ENCODE measurements at regions not wholly inside any gene's neighbourhood (a gene's known extent, or its start where the extent isn't known, plus 50 kb on each side); places are given as distances from the start of the nearest gene placed in this dataset.

GRCh38 chr2:204335451-204336058 lies 209.7 kb upstream of the PARD3B start:
- Histone ChIP-seq H3F3A (ENCODE audit: control insufficient read depth, insufficient read depth) (no peaks in the 10 kb centered on the region), H3K4me3 (ENCODE audit: low read length) (no peak overlapping the region), H3K4me2 (ENCODE audit: low read length) (no peak overlapping the region), H3K27ac (ENCODE audit: low read depth, low read length) (no peak overlapping the region), H3K36me3 (ENCODE audit: control insufficient read depth, low read length) (no peaks in the 10 kb centered on the region), H3K79me2 (ENCODE audit: control insufficient read depth, low read length) (no peaks in the 10 kb centered on the region), H3K9me2 (replicated peaks; ENCODE audit: control insufficient read depth, low read length) (no peaks in the 10 kb centered on the region), H3K9me3 (ENCODE audit: control insufficient read depth, insufficient read depth, low read length) (no peaks in the 10 kb centered on the region), H3K4me1 (ENCODE audit: control insufficient read depth, low read length) (no peaks in the 10 kb centered on the region), H3K27me3 (ENCODE audit: control insufficient read depth, low read length) (no peaks in the 10 kb centered on the region), H4K20me1 (ENCODE audit: control insufficient read depth, insufficient read depth, low read depth, low read length) (no peaks in the 10 kb centered on the region)
- no peak for TF ChIP-seq CTCF (IDR thresholded peaks at IDR 0.05; ENCODE audit: low read depth, low read length, poor library complexity, severe bottlenecking)
- TF ChIP-seq EZH2phosphoT487 (IDR thresholded peaks at IDR 0.05; ENCODE audit: borderline replicate concordance, low read length): no peak

GRCh38 chr2:204336153-204336744 lies 209.0 kb upstream of the PARD3B start:
- no peak overlapping the region for H3K27ac ChIP-seq (ENCODE audit: low read depth, low read length)
- H3K4me1 ChIP-seq (ENCODE audit: control insufficient read depth, low read length): no peaks in the 10 kb centered on the region
- no peaks in the 10 kb centered on the region for H3K27me3 ChIP-seq (ENCODE audit: control insufficient read depth, low read length)
- H3K36me3 ChIP-seq (ENCODE audit: control insufficient read depth, low read length): no peaks in the 10 kb centered on the region
- no peak overlapping the region for H3K4me2 ChIP-seq (ENCODE audit: low read length)
- no peak overlapping the region for H3K4me3 ChIP-seq (ENCODE audit: low read length)
- H3K9me2 ChIP-seq (replicated peaks; ENCODE audit: control insufficient read depth, low read length): no peaks in the 10 kb centered on the region
- H3F3A ChIP-seq (ENCODE audit: control insufficient read depth, insufficient read depth): no peaks in the 10 kb centered on the region
- no peaks in the 10 kb centered on the region for H3K9me3 ChIP-seq (ENCODE audit: control insufficient read depth, insufficient read depth, low read length)
- H4K20me1 ChIP-seq (ENCODE audit: control insufficient read depth, insufficient read depth, low read depth, low read length): no peaks in the 10 kb centered on the region
- H3K79me2 ChIP-seq (ENCODE audit: control insufficient read depth, low read length): no peaks in the 10 kb centered on the region
- TF ChIP-seq CTCF (IDR thresholded peaks at IDR 0.05; ENCODE audit: low read depth, low read length, poor library complexity, severe bottlenecking) (no peak), EZH2phosphoT487 (IDR thresholded peaks at IDR 0.05; ENCODE audit: borderline replicate concordance, low read length) (no peak)

GRCh38 chr2:204337638-204338037 lies 207.6 kb upstream of the PARD3B start:
- Histone ChIP-seq H3K9me2 (replicated peaks; ENCODE audit: control insufficient read depth, low read length) (no peaks in the 10 kb centered on the region), H3K9me3 (ENCODE audit: control insufficient read depth, insufficient read depth, low read length) (no peaks in the 10 kb centered on the region), H3K4me1 (ENCODE audit: control insufficient read depth, low read length) (no peaks in the 10 kb centered on the region), H3K27ac (ENCODE audit: low read depth, low read length) (no peak overlapping the region), H3K4me3 (ENCODE audit: low read length) (no peak overlapping the region), H3K4me2 (ENCODE audit: low read length) (no peak overlapping the region), H3K79me2 (ENCODE audit: control insufficient read depth, low read length) (no peaks in the 10 kb centered on the region), H4K20me1 (ENCODE audit: control insufficient read depth, insufficient read depth, low read depth, low read length) (no peaks in the 10 kb centered on the region), H3F3A (ENCODE audit: control insufficient read depth, insufficient read depth) (no peaks in the 10 kb centered on the region), H3K27me3 (ENCODE audit: control insufficient read depth, low read length) (no peaks in the 10 kb centered on the region), H3K36me3 (ENCODE audit: control insufficient read depth, low read length) (no peaks in the 10 kb centered on the region)
- TF ChIP-seq CTCF (IDR thresholded peaks at IDR 0.05; ENCODE audit: low read depth, low read length, poor library complexity, severe bottlenecking) (no peak), EZH2phosphoT487 (IDR thresholded peaks at IDR 0.05; ENCODE audit: borderline replicate concordance, low read length) (no peak)

Data from DOHH2 (cell line).